ENCODE measurements at regions not wholly inside any gene's neighbourhood (a gene's known extent, or its start where the extent isn't known, plus 50 kb on each side); places are given as distances from the start of the nearest gene placed in this dataset.

- TF ChIP-seq EZH2 (IDR thresholded peaks at IDR 0.05) (no peak), POLR2AphosphoS5 (IDR thresholded peaks at IDR 0.05; ENCODE audit: borderline replicate concordance, low read depth, low read length) (no peak)
Measured at GRCh38 chr9:23319092-23319491, 506.9 kb downstream of the ELAVL2 start.
